PC-3 (cell line): ENCODE measurements at regions not wholly inside any gene's neighbourhood (a gene's known extent, or its start where the extent isn't known, plus 50 kb on each side); places are given as distances from the start of the nearest gene placed in this dataset.

ENCODE experiments used
- CTCF ChIP-seq: fragments of 300-600 bp; sonication (generic); conservative IDR thresholded peaks from 2 replicates; pipeline ENCODE4 v1.5.1; 2017; ENCODE audit warnings: antibody characterized with exemption, low read depth, mild to moderate bottlenecking, low read length
- EZH2 ChIP-seq: fragments of 300-600 bp; sonication (generic); IDR thresholded peaks from one replicate; pipeline ENCODE4 v1.6.1; 2017; ENCODE audit warnings: antibody characterized with exemption, mild to moderate bottlenecking, low read length; ENCODE audit not compliant: unreplicated experiment

GRCh38 chr16:22687031-22687530, 126.9 kb upstream of the HS3ST2 start:
- TF ChIP-seq CTCF = no peak
- TF ChIP-seq EZH2 = no peak
